Fibroblast of mammary gland (primary cell): ENCODE measurements at regions not wholly inside any gene's neighbourhood (a gene's known extent, or its start where the extent isn't known, plus 50 kb on each side); places are given as distances from the start of the nearest gene placed in this dataset.
A peak's percentile ranks its signal among the peaks of the same experiment; 100 is the strongest.

Source experiments
- DNase-seq: peaks from one replicate; pipeline ENCODE4 v3.0.0-alpha.2; 2010; ENCODE audit warnings: low read depth
- H3K4me3 ChIP-seq: 2 replicates; pipeline ENCODE4 v1.5.1; 2011; ENCODE audit warnings: low read depth, mild to moderate bottlenecking, low read length, moderate library complexity; ENCODE audit not compliant: control insufficient read depth
- TF ChIP-seq, protein P1 (sequence below): conservative IDR thresholded peaks from 2 replicates; pipeline ENCODE4 v1.5.1; 2011; ENCODE audit warnings: low read depth, low read length, inconsistent platforms; ENCODE audit not compliant: control insufficient read depth, insufficient read depth

DNA sequence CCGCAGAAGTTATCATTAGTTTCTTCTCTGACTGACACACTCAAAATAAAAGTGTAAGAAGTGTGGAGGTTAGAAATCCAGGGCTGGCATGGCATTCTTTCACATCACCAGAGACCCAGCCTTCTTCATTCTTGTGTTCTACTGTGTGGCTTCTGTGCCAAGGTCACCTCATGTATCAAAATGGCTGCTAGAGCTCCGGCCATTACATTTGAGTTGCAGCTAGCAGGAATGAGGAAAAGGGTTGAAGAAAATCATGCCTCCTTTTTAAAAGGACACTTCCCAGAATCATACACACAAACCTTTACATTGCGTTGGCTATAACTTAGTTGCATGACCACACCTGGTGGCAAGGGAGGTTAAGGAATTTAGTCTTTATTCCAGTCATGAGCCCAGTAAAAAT lies 345.6 kb upstream of the PROK2 start:
- no peak for DNase-seq
- TF ChIP-seq, protein P1, sequence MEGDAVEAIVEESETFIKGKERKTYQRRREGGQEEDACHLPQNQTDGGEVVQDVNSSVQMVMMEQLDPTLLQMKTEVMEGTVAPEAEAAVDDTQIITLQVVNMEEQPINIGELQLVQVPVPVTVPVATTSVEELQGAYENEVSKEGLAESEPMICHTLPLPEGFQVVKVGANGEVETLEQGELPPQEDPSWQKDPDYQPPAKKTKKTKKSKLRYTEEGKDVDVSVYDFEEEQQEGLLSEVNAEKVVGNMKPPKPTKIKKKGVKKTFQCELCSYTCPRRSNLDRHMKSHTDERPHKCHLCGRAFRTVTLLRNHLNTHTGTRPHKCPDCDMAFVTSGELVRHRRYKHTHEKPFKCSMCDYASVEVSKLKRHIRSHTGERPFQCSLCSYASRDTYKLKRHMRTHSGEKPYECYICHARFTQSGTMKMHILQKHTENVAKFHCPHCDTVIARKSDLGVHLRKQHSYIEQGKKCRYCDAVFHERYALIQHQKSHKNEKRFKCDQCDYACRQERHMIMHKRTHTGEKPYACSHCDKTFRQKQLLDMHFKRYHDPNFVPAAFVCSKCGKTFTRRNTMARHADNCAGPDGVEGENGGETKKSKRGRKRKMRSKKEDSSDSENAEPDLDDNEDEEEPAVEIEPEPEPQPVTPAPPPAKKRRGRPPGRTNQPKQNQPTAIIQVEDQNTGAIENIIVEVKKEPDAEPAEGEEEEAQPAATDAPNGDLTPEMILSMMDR: no peak
- H3K4me3 ChIP-seq: no peak overlapping the region

- H3K4me3 ChIP-seq: no peak overlapping the region
- TF ChIP-seq, protein P1: no peak
- no peak for DNase-seq
These were observed 344.6 kb upstream of the PROK2 start for GRCh38 chr3:72129501-72130094.

GRCh38 chr3:72128921-72129320 lies 344.0 kb upstream of the PROK2 start:
- TF ChIP-seq, protein P1: no peak
- DNase-seq: no peak
- H3K4me3 ChIP-seq: no peak overlapping the region

GRCh38 chr3:72127844-72128243 lies 342.9 kb upstream of the PROK2 start:
- TF ChIP-seq, protein P1: no peak
- peak; percentile 89 for DNase-seq

GRCh38 chr3:72127224-72127612 lies 342.3 kb upstream of the PROK2 start:
- no peak for DNase-seq
- TF ChIP-seq, protein P1: no peak
- no peak overlapping the region for H3K4me3 ChIP-seq

More at GRCh38 chr3:72127844-72128243, 342.9 kb upstream of the PROK2 start:
- H3K4me3 ChIP-seq: no peak overlapping the region

- H3K4me3 ChIP-seq: no peak overlapping the region
- DNase-seq: peak; percentile 51
- TF ChIP-seq, protein P1: no peak
These were observed 341.7 kb upstream of the PROK2 start for GRCh38 chr3:72126441-72127223.
